H1 (cell line): ENCODE measurements at regions not wholly inside any gene's neighbourhood (a gene's known extent, or its start where the extent isn't known, plus 50 kb on each side); places are given as distances from the start of the nearest gene placed in this dataset.

Experiments
- CTCF ChIA-PET: fragments of 300-600 bp; sonication (Branson Sonifier 250); formaldehyde crosslinking; loops from one replicate; lab custom pipeline; 2021; ENCODE audit not compliant: partially characterized antibody; lab: Charles Lee
- POLR2A ChIA-PET: fragments of 300-600 bp; sonication (Branson Sonifier 250); formaldehyde crosslinking; loops from one replicate; lab custom pipeline; 2021; ENCODE audit warnings: inconsistent platforms; ENCODE audit not compliant: partially characterized antibody; lab: Charles Lee
- DNase-seq, 2 experiments: peaks; one replicate each; pipeline versions ENCODE4 v3.0.0 to v3.0.0-alpha.2; 2010 to 2022; ENCODE audit warnings: low spot score in 2 of 2, low read depth in 1 of 2, mixed read lengths in 1 of 2
- FAIRE-seq: peaks from 2 replicates; lab custom pipeline; 2011; peaks lifted over from hg19 to GRCh38; lab: Jason Lieb, UNC
- H2AFZ ChIP-seq: 2 replicates; pipeline ENCODE4 v1.8.1; 2012; ENCODE audit warnings: low read length, inconsistent platforms
- H2AK5ac ChIP-seq: 2 replicates; pipeline ENCODE4 v1.6.1; 2013; ENCODE audit warnings: low read depth, low read length
- H2BK120ac ChIP-seq: replicated peaks from 2 replicates; pipeline ENCODE3; 2013; ENCODE audit warnings: low read depth, low read length, inconsistent platforms
- H2BK12ac ChIP-seq: 2 replicates; pipeline ENCODE4 v1.6.1; 2013; ENCODE audit warnings: low read depth, low read length
- H2BK15ac ChIP-seq: 2 replicates; pipeline ENCODE4 v1.6.1; 2013; ENCODE audit warnings: low read length
- H2BK20ac ChIP-seq: 2 replicates; pipeline ENCODE4 v1.6.1; 2013; ENCODE audit warnings: low read length
- H2BK5ac ChIP-seq: 2 replicates; pipeline ENCODE4 v1.6.1; 2013; ENCODE audit warnings: low read depth, low read length
- H3K14ac ChIP-seq: 2 replicates; pipeline ENCODE4 v1.6.1; 2013; ENCODE audit warnings: inconsistent platforms; ENCODE audit not compliant: insufficient read length
- H3K18ac ChIP-seq: 2 replicates; pipeline ENCODE4 v1.6.1; 2013; ENCODE audit warnings: low read length; ENCODE audit errors: extremely low read depth
- H3K23ac ChIP-seq: 2 replicates; pipeline ENCODE4 v1.6.1; 2013; ENCODE audit warnings: inconsistent platforms; ENCODE audit not compliant: insufficient read length
- H3K23me2 ChIP-seq: 2 replicates; pipeline ENCODE4 v1.6.1; 2013; ENCODE audit warnings: low read depth, low read length
- H3K27ac ChIP-seq: 2 replicates; pipeline ENCODE4 v1.6.1; 2011; ENCODE audit warnings: low read depth, low read length, inconsistent platforms
- H3K27me3 ChIP-seq, 4 experiments: replicated peaks in 1 of 4; 1 replicate in 1 of 4; 2 replicates in 3 of 4; pipeline versions ENCODE4 v1.6.1 to v1.8.1; 2011 to 2013; ENCODE audit warnings: low read length in 3 of 4, mild to moderate bottlenecking in 3 of 4, inconsistent platforms in 2 of 4, mixed read lengths in 2 of 4, moderate library complexity in 1 of 4; ENCODE audit not compliant: control insufficient read depth in 3 of 4, insufficient read depth in 3 of 4; ENCODE audit errors: extremely low read depth in 1 of 4
- H3K36me3 ChIP-seq, 4 experiments: 2 replicates each; pipeline versions ENCODE4 v1.6.1 to v1.8.1; 2011 to 2013; ENCODE audit warnings: mild to moderate bottlenecking in 4 of 4, low read length in 3 of 4, moderate library complexity in 2 of 4, control low read depth in 1 of 4, inconsistent platforms in 1 of 4; ENCODE audit not compliant: insufficient read depth in 4 of 4, control insufficient read depth in 2 of 4
- H3K4ac ChIP-seq: replicated peaks from 2 replicates; pipeline ENCODE3; 2013; ENCODE audit warnings: low read length, low read depth, mixed read lengths, inconsistent platforms; ENCODE audit not compliant: insufficient read length
- H3K4me1 ChIP-seq, 4 experiments: replicated peaks in 1 of 4; 1 replicate in 1 of 4; 2 replicates in 3 of 4; pipeline versions ENCODE4 v1.6.1 to v1.8.1; 2011 to 2013; ENCODE audit warnings: low read length in 3 of 4, inconsistent platforms in 2 of 4, mixed read lengths in 1 of 4; ENCODE audit not compliant: insufficient read depth in 4 of 4, control insufficient read depth in 3 of 4
- H3K4me2 ChIP-seq, 2 experiments: 2 replicates each; pipeline versions ENCODE4 v1.6.1 to v1.8.1; 2011 to 2013; ENCODE audit warnings: low read depth in 2 of 2, low read length in 2 of 2, control low read depth in 1 of 2, inconsistent platforms in 1 of 2, mild to moderate bottlenecking in 1 of 2; ENCODE audit not compliant: insufficient read depth in 1 of 2
- H3K4me3 ChIP-seq, 4 experiments: fragments of 200-600, 300-600 bp in 1 of 4; sonication (generic), shearing (Covaris generic), sonication (Bioruptor Twin) in 1 of 4; 2 replicates each; pipeline versions ENCODE4 v1.5.1 to v1.8.1; 2011 to 2016; ENCODE audit warnings: low read length in 4 of 4, low read depth in 3 of 4, control low read depth in 2 of 4, inconsistent platforms in 2 of 4, mild to moderate bottlenecking in 2 of 4, mixed read lengths in 1 of 4, moderate library complexity in 1 of 4; ENCODE audit not compliant: insufficient read depth in 2 of 4; ENCODE audit errors: extremely low read depth in 1 of 4
- H3K56ac ChIP-seq: replicated peaks from 2 replicates; pipeline ENCODE3; 2013; ENCODE audit warnings: low read depth, mild to moderate bottlenecking, mixed read lengths, low read length, inconsistent platforms; ENCODE audit not compliant: insufficient read length
- H3K79me1 ChIP-seq: 2 replicates; pipeline ENCODE4 v1.6.1; 2013; ENCODE audit warnings: low read depth, low read length, control low read depth
- H3K79me2 ChIP-seq, 2 experiments: 2 replicates each; pipeline versions ENCODE4 v1.6.1 to v1.8.1; 2012 to 2013; ENCODE audit warnings: low read length in 2 of 2, mild to moderate bottlenecking in 2 of 2, inconsistent platforms in 1 of 2; ENCODE audit not compliant: insufficient read depth in 2 of 2, control insufficient read depth in 1 of 2
- H3K9ac ChIP-seq, 4 experiments: replicated peaks in 1 of 4; 1 replicate in 1 of 4; 2 replicates in 3 of 4; pipeline versions ENCODE4 v1.6.1 to v1.8.1; 2011 to 2013; ENCODE audit warnings: low read depth in 3 of 4, low read length in 3 of 4, control low read depth in 2 of 4, mild to moderate bottlenecking in 2 of 4, moderate library complexity in 2 of 4, inconsistent platforms in 1 of 4; ENCODE audit errors: extremely low read depth in 1 of 4
- H3K9me3 ChIP-seq, 2 experiments: 2 replicates each; pipeline versions ENCODE4 v1.6.1 to v1.8.1; 2012 to 2013; ENCODE audit warnings: mild to moderate bottlenecking in 2 of 2, moderate library complexity in 2 of 2, control low read depth in 1 of 2, inconsistent platforms in 1 of 2, low read depth in 1 of 2, low read length in 1 of 2, mixed read lengths in 1 of 2; ENCODE audit not compliant: insufficient read depth in 2 of 2
- H4K20me1 ChIP-seq, 2 experiments: replicated peaks in 1 of 2; 2 replicates each; pipeline versions ENCODE3 to v1.8.1; 2011 to 2013; ENCODE audit warnings: inconsistent platforms in 2 of 2, low read length in 2 of 2, mild to moderate bottlenecking in 1 of 2; ENCODE audit not compliant: insufficient read depth in 2 of 2, control insufficient read depth in 1 of 2
- H4K5ac ChIP-seq: 2 replicates; pipeline ENCODE4 v1.6.1; 2013; ENCODE audit warnings: low read length, low read depth, mixed read lengths, inconsistent platforms; ENCODE audit not compliant: insufficient read length
- H4K8ac ChIP-seq: 2 replicates; pipeline ENCODE4 v1.8.0; 2013; ENCODE audit warnings: mild to moderate bottlenecking, moderate library complexity, low read length, inconsistent platforms; ENCODE audit not compliant: insufficient read depth; ENCODE audit errors: extremely low read depth
- H4K91ac ChIP-seq: replicated peaks from 2 replicates; pipeline ENCODE3; 2013; ENCODE audit warnings: low read length, mixed read lengths, inconsistent platforms; ENCODE audit not compliant: insufficient read length
- BRCA1 ChIP-seq: IDR thresholded peaks from 2 replicates; pipeline ENCODE4 v1.6.1; 2012; ENCODE audit warnings: low read depth, low read length, improper control_type of control experiment
- CBX5 ChIP-seq: fragments of 300-800, 300-1000 bp; sonication (generic); IDR thresholded peaks from 2 replicates; pipeline ENCODE4 v1.7.1; 2016; ENCODE audit warnings: antibody characterized with exemption, low read length, low read depth
- E2F6 ChIP-seq: IDR thresholded peaks from 2 replicates; pipeline ENCODE4 v1.6.1; 2012; ENCODE audit warnings: inconsistent platforms
- GTF2F1 ChIP-seq: IDR thresholded peaks from 2 replicates; pipeline ENCODE4 v1.6.1; 2012; ENCODE audit warnings: low read depth, low read length, improper control_type of control experiment, borderline replicate concordance
- KDM1A ChIP-seq: fragments of 200-600, 300-600 bp; sonication (generic); IDR thresholded peaks from 2 replicates; pipeline ENCODE4 v1.7.1; 2016; ENCODE audit warnings: mild to moderate bottlenecking, low read length, borderline replicate concordance
- KDM5A ChIP-seq: fragments of 200-600 bp; IDR thresholded peaks from 2 replicates; pipeline ENCODE4 v1.7.1; 2012; ENCODE audit warnings: mild to moderate bottlenecking, low read length, inconsistent platforms, mixed read lengths
- POLR2A ChIP-seq, 2 experiments: IDR thresholded peaks; 1 replicate in 1 of 2; 2 replicates in 1 of 2; pipeline ENCODE4 v1.6.1; 2011; ENCODE audit warnings: low read depth in 2 of 2, low read length in 2 of 2, mild to moderate bottlenecking in 2 of 2; ENCODE audit errors: control extremely low read depth in 1 of 2
- SIN3A ChIP-seq, 2 experiments: IDR thresholded peaks in 1 of 2; conservative IDR thresholded peaks in 1 of 2; 2 replicates each; pipeline ENCODE4 v1.6.1; 2011 to 2012; ENCODE audit warnings: low read length in 2 of 2, improper control_type of control experiment in 1 of 2, low read depth in 1 of 2, mild to moderate bottlenecking in 1 of 2
- SP4 ChIP-seq: IDR thresholded peaks from 2 replicates; pipeline ENCODE4 v1.6.1; 2012; ENCODE audit warnings: low read length, inconsistent platforms
- TAF7 ChIP-seq: optimal IDR thresholded peaks from 2 replicates; pipeline ENCODE3; 2011; ENCODE audit warnings: low read depth, mild to moderate bottlenecking, inconsistent platforms, low read length, moderate library complexity, borderline replicate concordance
- TBP ChIP-seq: IDR thresholded peaks from 2 replicates; pipeline ENCODE4 v1.6.1; 2011; ENCODE audit warnings: low read depth, low read length, improper control_type of control experiment
- USF2 ChIP-seq: IDR thresholded peaks from 2 replicates; pipeline ENCODE4 v1.6.1; 2011; ENCODE audit warnings: low read length, improper control_type of control experiment
- WGBS, 2 experiments: shearing (Covaris generic) in 1 of 2; methylation state at CpG; one replicate each; pipeline versions ENCODE4 v1.1.6 to v1.1.7; 2013 to 2015; ENCODE audit warnings: low lambda C conversion rate in 2 of 2, mixed read lengths in 2 of 2, inconsistent platforms in 1 of 2, low coverage in 1 of 2, missing lambda C conversion rate in 1 of 2; ENCODE audit not compliant: insufficient replicate concordance in 2 of 2, insufficient coverage in 1 of 2, insufficient read length in 1 of 2; ENCODE audit errors: extremely low coverage in 1 of 2, missing lambda C conversion rate in 1 of 2; 5-methylcytosine and 5-hydroxymethylcytosine counted together

- H3K36me3 ChIP-seq = no peaks in the 10 kb centered on the region
- H3K4me2 ChIP-seq = no peak overlapping the region
- no peak overlapping the region for H3K27ac ChIP-seq
- no peak overlapping the region for H3K23ac ChIP-seq
- no peak overlapping the region for H3K56ac ChIP-seq
- H4K91ac ChIP-seq = no peak overlapping the region
- no peak overlapping the region for H4K5ac ChIP-seq
- H2BK12ac ChIP-seq = no peak overlapping the region
- H2AK5ac ChIP-seq = no peak overlapping the region
- H2BK5ac ChIP-seq = no peak overlapping the region
- no peak overlapping the region for H2BK120ac ChIP-seq
- peaks cover 0 to 1% (median 0%) of the 10 kb centered on the region in 4 experiments; a peak in 1 of 7 replicates for H3K27me3 ChIP-seq
- no peaks in the 10 kb centered on the region for H3K9me3 ChIP-seq
- no peak overlapping the region for H2BK20ac ChIP-seq
- POLR2A ChIA-PET = no interaction called here
- DNase-seq = no peak
- H4K8ac ChIP-seq = no peak overlapping the region
- FAIRE-seq = no peak
- WGBS, 2 experiments = 98% methylated on average over 3 of the region's 3 CpGs; no CpG with 5 or more reads in 1 of the 2 experiments
- no peak overlapping the region for H2AFZ ChIP-seq
- no peaks in the 10 kb centered on the region for H3K23me2 ChIP-seq
- H2BK15ac ChIP-seq = no peak overlapping the region
- H3K4me3 ChIP-seq = no peak overlapping the region
- no peaks in the 10 kb centered on the region for H3K79me2 ChIP-seq
- no peak overlapping the region for H3K4ac ChIP-seq
- no peak overlapping the region for H3K14ac ChIP-seq
- no peak overlapping the region for H3K9ac ChIP-seq
- no peaks in the 10 kb centered on the region for H4K20me1 ChIP-seq
- CTCF ChIA-PET = interaction anchor here (0.8 kb wide), 1 partner anchor 1912 kb away, joined by 3 read pairs; no protein-coding TSS in a partner anchor
- no peak overlapping the region for H3K18ac ChIP-seq
- no peaks in the 10 kb centered on the region for H3K79me1 ChIP-seq
- H3K4me1 ChIP-seq = no peaks in the 10 kb centered on the region; a peak in 1 of 7 replicates
- no peak for TF ChIP-seq TAF7
- TF ChIP-seq CBX5 = no peak
- TF ChIP-seq KDM1A = no peak
- TF ChIP-seq GTF2F1 = no peak
- TF ChIP-seq KDM5A = no peak
- no peak for TF ChIP-seq TBP
- no peak for TF ChIP-seq E2F6
- no peak for TF ChIP-seq SIN3A (conservative IDR thresholded peaks at IDR 0.05 in 1 of 2, IDR thresholded peaks at IDR 0.05 in 1 of 2; ENCODE audit: low read depth in 1 of 2, low read length in 2 of 2)
- TF ChIP-seq SP4 = no peak
- TF ChIP-seq POLR2A (IDR thresholded peaks at IDR 0.05; ENCODE audit: control extremely low read depth in 1 of 2, low read depth in 2 of 2, low read length in 2 of 2) = no peak
- no peak for TF ChIP-seq USF2
- no peak for TF ChIP-seq BRCA1
Observed at GRCh38 chr18:44508474-44508873, 172.2 kb upstream of the SETBP1 start.
